Mesenchymal stem cell (in vitro differentiated cells and primary cell): ENCODE measurements at regions not wholly inside any gene's neighbourhood (a gene's known extent, or its start where the extent isn't known, plus 50 kb on each side); places are given as distances from the start of the nearest gene placed in this dataset.

Experiments
- DNase-seq: peaks from one replicate; pipeline ENCODE4 v3.0.0-alpha.2; 2013
- H2AFZ ChIP-seq: one replicate; pipeline ENCODE4 v1.6.1; 2013; ENCODE audit warnings: low read depth, mild to moderate bottlenecking, control low read depth, inconsistent platforms, low read length, moderate library complexity
- H2AK5ac ChIP-seq: 2 replicates; pipeline ENCODE4 v1.6.1; 2013; ENCODE audit warnings: low read length, moderate library complexity, mild to moderate bottlenecking, inconsistent platforms; ENCODE audit not compliant: severe bottlenecking
- H2BK120ac ChIP-seq: one replicate; pipeline ENCODE4 v1.6.1; 2013; ENCODE audit warnings: low read depth, mild to moderate bottlenecking, inconsistent platforms, low read length, moderate library complexity
- H2BK12ac ChIP-seq, 2 experiments: one replicate each; pipeline ENCODE4 v1.6.1; 2013; ENCODE audit warnings: inconsistent platforms in 2 of 2, low read length in 2 of 2, mild to moderate bottlenecking in 2 of 2, moderate library complexity in 2 of 2, control low read depth in 1 of 2
- H2BK15ac ChIP-seq: one replicate; pipeline ENCODE4 v1.6.1; 2013; ENCODE audit warnings: mild to moderate bottlenecking, low read depth, inconsistent platforms; ENCODE audit not compliant: poor library complexity, severe bottlenecking
- H2BK5ac ChIP-seq: 2 replicates; pipeline ENCODE4 v1.6.1; 2013; ENCODE audit warnings: low read depth, mild to moderate bottlenecking, low read length, control low read depth, inconsistent platforms; ENCODE audit not compliant: poor library complexity, severe bottlenecking
- H3K14ac ChIP-seq, 2 experiments: one replicate each; pipeline ENCODE4 v1.6.1; 2013; ENCODE audit warnings: inconsistent platforms in 2 of 2, low read length in 2 of 2, control low read depth in 1 of 2, mild to moderate bottlenecking in 1 of 2, moderate library complexity in 1 of 2
- H3K18ac ChIP-seq, 2 experiments: one replicate each; pipeline ENCODE4 v1.6.1; 2013; ENCODE audit warnings: inconsistent platforms in 2 of 2, low read length in 2 of 2, control low read depth in 1 of 2, low read depth in 1 of 2, mild to moderate bottlenecking in 1 of 2
- H3K23ac ChIP-seq, 2 experiments: one replicate each; pipeline ENCODE4 v1.6.1; 2013; ENCODE audit warnings: inconsistent platforms in 2 of 2, low read length in 2 of 2, mild to moderate bottlenecking in 2 of 2, moderate library complexity in 2 of 2, control low read depth in 1 of 2
- H3K27ac ChIP-seq: 2 replicates; pipeline ENCODE4 v1.5.1; 2013; ENCODE audit warnings: mild to moderate bottlenecking, moderate library complexity, low read length, control low read depth, inconsistent platforms; ENCODE audit not compliant: poor library complexity, severe bottlenecking
- H3K27me3 ChIP-seq, 2 experiments: 2 replicates each; pipeline versions ENCODE4 v1.6.1 to v1.7.0; 2013; ENCODE audit warnings: low read length in 2 of 2, mild to moderate bottlenecking in 2 of 2, moderate library complexity in 2 of 2, control low read depth in 1 of 2, inconsistent platforms in 1 of 2; ENCODE audit not compliant: control insufficient read depth in 1 of 2, insufficient read depth in 1 of 2
- H3K36me3 ChIP-seq, 2 experiments: 2 replicates each; pipeline versions ENCODE4 v1.6.1 to v1.7.0; 2013; ENCODE audit warnings: low read length in 2 of 2, control low read depth in 1 of 2, inconsistent platforms in 1 of 2, low read depth in 1 of 2, mild to moderate bottlenecking in 1 of 2; ENCODE audit not compliant: insufficient read depth in 2 of 2, control insufficient read depth in 1 of 2
- H3K4ac ChIP-seq, 2 experiments: one replicate each; pipeline ENCODE4 v1.6.1; 2013; ENCODE audit warnings: inconsistent platforms in 2 of 2, low read length in 2 of 2, mild to moderate bottlenecking in 2 of 2, moderate library complexity in 2 of 2, control low read depth in 1 of 2, low read depth in 1 of 2
- H3K4me1 ChIP-seq: 2 replicates; pipeline ENCODE4 v1.6.1; 2013; ENCODE audit warnings: low read depth, low read length, control low read depth; ENCODE audit not compliant: control insufficient read depth, insufficient read depth
- H3K4me2 ChIP-seq: 2 replicates; pipeline ENCODE4 v1.6.1; 2013; ENCODE audit warnings: low read length, mild to moderate bottlenecking, inconsistent platforms; ENCODE audit not compliant: poor library complexity, severe bottlenecking
- H3K4me3 ChIP-seq, 2 experiments: 2 replicates each; pipeline versions ENCODE4 v1.5.1 to v1.7.0; 2013; ENCODE audit warnings: low read length in 2 of 2, mild to moderate bottlenecking in 2 of 2, control low read depth in 1 of 2, low read depth in 1 of 2; ENCODE audit not compliant: insufficient read depth in 1 of 2
- H3K79me1 ChIP-seq: replicated peaks from 2 replicates; pipeline ENCODE4 v1.6.1; 2013; ENCODE audit warnings: mild to moderate bottlenecking, control low read depth, low read length, inconsistent platforms; ENCODE audit not compliant: poor library complexity, severe bottlenecking
- H3K9ac ChIP-seq: 2 replicates; pipeline ENCODE4 v1.7.0; 2013; ENCODE audit warnings: mild to moderate bottlenecking, low read length, moderate library complexity
- H3K9me3 ChIP-seq: 2 replicates; pipeline ENCODE4 v1.7.0; 2013; ENCODE audit warnings: mild to moderate bottlenecking, low read length; ENCODE audit not compliant: control insufficient read depth
- H4K8ac ChIP-seq: one replicate; pipeline ENCODE4 v1.6.1; 2013; ENCODE audit warnings: inconsistent platforms, mild to moderate bottlenecking, low read length, moderate library complexity
- H4K91ac ChIP-seq: one replicate; pipeline ENCODE4 v1.6.1; 2013; ENCODE audit warnings: mild to moderate bottlenecking, low read length, inconsistent platforms
- WGBS: methylation state at CpG from one replicate; pipeline ENCODE4 v1.1.7; 2013; ENCODE audit warnings: mixed read lengths; 5-methylcytosine and 5-hydroxymethylcytosine counted together

- H2BK120ac ChIP-seq: no peak overlapping the region
- no peaks in the 10 kb centered on the region for H3K4me1 ChIP-seq
- H3K79me1 ChIP-seq: no peaks in the 10 kb centered on the region
- WGBS: 67% methylated on average over 1 of the region's 2 CpGs
- no peak overlapping the region for H3K4ac ChIP-seq
- H3K14ac ChIP-seq: no peak overlapping the region
- H2AFZ ChIP-seq: no peak overlapping the region
- no peak overlapping the region for H3K27ac ChIP-seq
- no peak overlapping the region for H3K4me3 ChIP-seq
- H3K18ac ChIP-seq: no peak overlapping the region
- H2BK5ac ChIP-seq: no peak overlapping the region
- H2BK15ac ChIP-seq: no peak overlapping the region
- H2AK5ac ChIP-seq: no peak overlapping the region
- H4K91ac ChIP-seq: no peak overlapping the region
- H3K4me2 ChIP-seq: no peak overlapping the region
- H3K27me3 ChIP-seq: no peaks in the 10 kb centered on the region
- no peak overlapping the region for H2BK12ac ChIP-seq
- H3K9me3 ChIP-seq: peaks cover 4% of the 10 kb centered on the region
- no peaks in the 10 kb centered on the region for H3K36me3 ChIP-seq
- no peak overlapping the region for H3K23ac ChIP-seq
- no peak overlapping the region for H4K8ac ChIP-seq
- H3K9ac ChIP-seq: no peak overlapping the region
- no peak for DNase-seq
Measured at GRCh38 chr13:58080806-58081205, 449.3 kb downstream of the PCDH17 start.

GRCh38 chr13:58081301-58081820 is 449.8 kb downstream of the PCDH17 start:
- Histone ChIP-seq H3K9me3 (peaks cover 4% of the 10 kb centered on the region), H3K36me3 (no peaks in the 10 kb centered on the region), H2BK120ac (no peak overlapping the region), H3K4me2 (no peak overlapping the region), H3K18ac (no peak overlapping the region), H3K9ac (no peak overlapping the region), H3K79me1 (no peaks in the 10 kb centered on the region), H3K27ac (no peak overlapping the region), H3K27me3 (no peaks in the 10 kb centered on the region), H3K4me3 (no peak overlapping the region), H3K4me1 (no peaks in the 10 kb centered on the region), H3K14ac (no peak overlapping the region), H4K8ac (no peak overlapping the region), H3K23ac (no peak overlapping the region), H2BK12ac (no peak overlapping the region), H4K91ac (no peak overlapping the region), H2AK5ac (no peak overlapping the region), H2AFZ (no peak overlapping the region), H2BK15ac (no peak overlapping the region), H2BK5ac (no peak overlapping the region), H3K4ac (no peak overlapping the region)
- 71% methylated on average over 1 of the region's 3 CpGs for WGBS
- no peak for DNase-seq

- Histone ChIP-seq H2BK5ac (no peak overlapping the region), H3K4ac (no peak overlapping the region), H2BK120ac (no peak overlapping the region), H4K91ac (no peak overlapping the region), H3K18ac (no peak overlapping the region), H2BK12ac (no peak overlapping the region), H3K4me2 (no peak overlapping the region), H3K14ac (no peak overlapping the region), H3K36me3 (no peaks in the 10 kb centered on the region), H3K23ac (no peak overlapping the region), H3K9ac (no peak overlapping the region), H2AK5ac (no peak overlapping the region), H2BK15ac (no peak overlapping the region), H3K4me1 (no peaks in the 10 kb centered on the region), H3K27me3 (no peaks in the 10 kb centered on the region), H3K9me3 (peaks cover 9% of the 10 kb centered on the region), H3K79me1 (no peaks in the 10 kb centered on the region), H3K4me3 (no peak overlapping the region), H2AFZ (no peak overlapping the region), H4K8ac (no peak overlapping the region), H3K27ac (no peak overlapping the region)
- DNase-seq: no peak
- 86% methylated on average over 4 of the region's 4 CpGs for WGBS
Measured at GRCh38 chr13:58083064-58083463, 451.5 kb downstream of the PCDH17 start.

- no peak overlapping the region for H3K14ac ChIP-seq
- H3K23ac ChIP-seq: no peak overlapping the region
- no peak overlapping the region for H2BK15ac ChIP-seq
- no peaks in the 10 kb centered on the region for H3K36me3 ChIP-seq
- H3K4me1 ChIP-seq: no peaks in the 10 kb centered on the region
- H4K8ac ChIP-seq: no peak overlapping the region
- H2BK120ac ChIP-seq: no peak overlapping the region
- no peak overlapping the region for H3K27ac ChIP-seq
- no peak overlapping the region for H3K9ac ChIP-seq
- DNase-seq: no peak
- no peak overlapping the region for H2BK12ac ChIP-seq
- H3K18ac ChIP-seq: no peak overlapping the region
- no peak overlapping the region for H2AFZ ChIP-seq
- peaks cover 9% of the 10 kb centered on the region for H3K9me3 ChIP-seq
- H4K91ac ChIP-seq: no peak overlapping the region
- no peak overlapping the region for H3K4me2 ChIP-seq
- H3K79me1 ChIP-seq: no peaks in the 10 kb centered on the region
- H3K4me3 ChIP-seq: no peak overlapping the region
- no peak overlapping the region for H3K4ac ChIP-seq
- H2AK5ac ChIP-seq: no peak overlapping the region
- WGBS: 51% methylated on average over 2 of the region's 2 CpGs
- H2BK5ac ChIP-seq: no peak overlapping the region
- no peaks in the 10 kb centered on the region for H3K27me3 ChIP-seq
Measured at GRCh38 chr13:58085274-58085673, 453.7 kb downstream of the PCDH17 start.
